Kidney glomerular epithelial cell (primary cell): ENCODE measurements at regions not wholly inside any gene's neighbourhood (a gene's known extent, or its start where the extent isn't known, plus 50 kb on each side); places are given as distances from the start of the nearest gene placed in this dataset.
"Not testable (repeated sequence)": the region's sequence is repeated elsewhere in the genome, so short reads cannot be mapped to it uniquely, and the experiment has no call there.

Experiments
- DNase-seq: peaks from one replicate; lab custom pipeline; 2025; lab: John Stamatoyannopoulos, UW

GRCh38 chr5:44542470-44542869, 153.2 kb upstream of the FGF10 start:
- DNase-seq = no peak

GRCh38 chr5:44539602-44539919, 150.3 kb upstream of the FGF10 start:
- no peak for DNase-seq

DNA sequence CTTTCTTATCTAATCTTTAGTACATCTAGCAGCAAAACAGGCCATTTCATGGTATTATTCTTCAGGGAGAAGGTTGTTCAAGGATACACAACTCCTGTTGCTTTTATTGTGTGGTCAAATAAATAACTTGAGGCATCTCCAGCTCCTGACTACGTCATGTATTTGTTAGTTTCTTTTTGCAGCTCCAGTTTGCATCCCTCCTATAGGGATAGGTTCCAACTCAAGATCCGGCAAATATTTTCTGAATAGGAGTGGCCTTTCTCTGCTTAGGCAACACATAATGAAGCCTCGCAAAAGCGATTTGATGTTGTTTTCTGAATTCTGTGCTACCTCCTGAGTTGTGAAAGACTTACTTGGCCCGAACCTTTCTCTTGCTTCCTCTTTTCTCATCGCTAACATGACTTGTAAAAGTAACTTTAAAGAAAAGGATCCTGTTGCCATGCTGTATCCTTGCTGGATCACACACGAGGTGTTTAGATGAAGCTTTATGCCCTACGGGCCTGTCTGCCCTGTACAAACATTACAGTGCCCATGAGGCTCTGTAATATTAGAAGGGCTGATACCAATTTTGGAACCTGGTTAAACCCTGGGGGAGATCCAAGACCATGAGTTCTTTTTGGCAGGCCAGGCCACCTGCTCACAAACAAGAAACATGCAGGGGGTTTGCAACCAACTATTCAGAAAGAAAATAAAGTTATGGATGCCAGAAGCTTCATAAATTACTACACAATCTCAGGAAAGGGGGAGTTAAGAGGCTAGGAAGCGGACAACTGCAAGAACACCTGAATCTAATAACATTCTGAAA, 149.8 kb upstream of the FGF10 start:
- DNase-seq = no peak

GRCh38 chr5:44536650-44537260, 147.5 kb upstream of the FGF10 start:
- peak; percentile 14 for DNase-seq

- DNase-seq = no peak
Measured at GRCh38 chr5:44535621-44536020, 146.4 kb upstream of the FGF10 start.

DNA sequence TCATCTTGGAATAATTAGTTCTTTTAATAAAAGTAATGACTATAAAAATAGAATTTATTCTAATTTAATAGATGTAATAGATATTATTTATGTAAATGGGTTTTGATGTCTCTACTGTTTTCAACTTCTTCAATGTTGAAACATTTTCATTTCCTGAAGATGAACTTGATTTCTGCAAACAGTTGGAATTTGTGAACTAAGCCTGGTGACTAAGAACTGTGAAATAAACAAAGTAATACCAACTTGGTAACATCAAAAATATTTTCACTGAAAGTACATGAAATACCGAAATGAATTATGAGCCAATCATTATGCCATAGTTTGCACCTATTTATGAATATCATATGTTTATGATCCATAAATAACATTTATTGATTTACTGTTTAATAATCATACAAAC, 143.8 kb upstream of the FGF10 start:
- DNase-seq = no peak

- DNase-seq = not testable (repeated sequence)
Measured at GRCh38 chr5:44531756-44532155, 142.5 kb upstream of the FGF10 start.

DNA sequence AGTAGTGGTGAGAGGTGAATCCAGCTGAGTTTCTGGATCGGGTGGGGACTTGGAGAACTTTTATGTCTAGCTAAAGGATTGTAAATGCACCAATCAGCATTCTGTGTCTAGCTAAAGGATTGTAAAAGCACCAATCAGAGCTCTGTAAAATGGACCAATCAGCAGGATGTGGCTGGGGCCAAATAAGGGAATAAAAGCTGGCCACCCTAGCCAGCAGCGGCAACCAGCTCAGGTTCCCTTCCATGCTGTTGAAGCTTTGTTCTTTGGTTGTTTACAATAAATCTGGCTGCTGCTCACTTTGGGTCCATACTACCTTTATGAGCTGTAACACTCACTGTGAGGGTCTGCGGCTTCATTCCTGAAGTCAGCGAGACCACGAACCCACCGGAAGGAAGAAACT, 141.6 kb upstream of the FGF10 start:
- DNase-seq = not testable (repeated sequence)

DNA sequence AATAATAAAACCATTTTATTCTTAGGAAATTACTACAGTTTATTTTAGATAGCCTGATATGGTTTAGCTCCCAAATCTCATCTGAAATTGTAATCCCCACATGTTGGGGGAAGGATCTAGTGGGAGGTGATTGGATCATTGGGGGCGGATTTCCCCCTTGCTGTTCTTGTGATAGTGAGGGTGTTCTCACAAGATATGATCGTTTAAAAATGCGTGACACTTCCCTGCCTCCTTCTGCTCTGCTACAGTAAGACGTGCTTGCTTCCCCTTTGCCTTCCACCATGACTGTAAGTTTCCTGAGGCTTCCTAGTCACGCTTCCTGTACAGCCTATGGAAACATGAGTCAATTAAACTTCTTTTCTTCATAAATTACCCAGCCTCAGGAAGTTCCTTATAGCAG, 122.4 kb upstream of the FGF10 start:
- DNase-seq = no peak

- no peak for DNase-seq
Measured at GRCh38 chr5:44506561-44506960, 117.3 kb upstream of the FGF10 start.

DNA sequence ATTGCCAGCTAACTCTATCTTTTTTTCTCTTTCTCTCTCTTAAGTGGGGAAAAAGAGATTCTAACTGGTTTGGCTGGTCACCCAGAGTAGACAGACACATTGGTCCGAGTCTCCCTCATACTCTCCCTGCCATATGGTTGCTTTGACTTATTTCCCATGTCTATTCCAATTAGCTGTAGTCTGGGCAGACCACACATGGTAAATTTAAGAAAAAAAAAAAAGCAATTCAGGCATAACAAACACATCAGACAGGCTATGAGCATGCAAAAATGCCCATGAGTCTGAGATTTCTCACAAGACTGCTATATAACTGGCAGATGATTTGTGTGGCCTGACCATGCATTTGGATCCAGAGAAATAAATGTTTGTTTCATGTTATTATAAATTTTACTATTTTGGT, 110.2 kb upstream of the FGF10 start:
- no peak for DNase-seq

GRCh38 chr5:44497606-44498005, 108.4 kb upstream of the FGF10 start:
- no peak for DNase-seq

- no peak for DNase-seq
Measured at GRCh38 chr5:44495280-44495679, 106.1 kb upstream of the FGF10 start.

DNA sequence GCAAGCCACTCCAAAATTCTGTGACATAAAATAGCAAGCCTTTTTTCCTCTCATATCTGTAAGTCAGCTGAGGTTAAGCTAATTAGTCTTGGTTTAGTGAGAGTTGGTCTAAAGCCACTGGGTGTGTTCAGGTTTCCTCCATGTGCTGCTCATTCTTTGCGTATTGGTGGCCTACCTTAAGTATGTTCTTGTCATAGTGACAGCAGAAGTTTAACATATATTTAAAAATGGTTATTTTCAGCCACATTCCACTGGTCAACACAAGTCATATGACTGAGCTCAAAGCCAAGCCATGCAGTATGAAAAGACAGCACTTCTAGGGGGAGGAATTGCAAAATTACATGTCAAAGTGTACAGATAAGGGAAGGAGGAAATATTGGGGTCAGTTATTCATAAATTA, 100.5 kb upstream of the FGF10 start:
- no peak for DNase-seq

- DNase-seq = no peak
Measured at GRCh38 chr5:44486591-44486990, 97.4 kb upstream of the FGF10 start.

DNA sequence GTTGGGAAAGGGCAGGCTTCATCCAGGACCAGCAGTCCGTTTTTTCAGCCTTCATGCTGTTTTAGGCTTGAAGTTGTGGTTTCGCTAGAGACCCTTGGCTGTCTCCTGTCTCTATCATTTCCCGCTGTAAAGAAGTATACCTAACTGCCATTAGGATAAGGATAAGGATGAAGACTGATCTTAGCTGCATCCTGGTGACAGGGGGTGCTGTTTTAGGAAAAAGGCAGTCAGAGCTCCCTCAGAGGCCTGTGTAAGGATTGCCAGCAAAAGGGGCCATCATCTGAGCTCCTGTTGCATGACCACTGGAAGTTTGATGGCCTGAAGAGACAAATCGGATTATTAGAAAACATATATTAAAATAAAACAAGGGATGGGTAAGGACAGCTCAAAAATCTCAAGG, 64.8 kb upstream of the FGF10 start:
- DNase-seq = no peak

DNA sequence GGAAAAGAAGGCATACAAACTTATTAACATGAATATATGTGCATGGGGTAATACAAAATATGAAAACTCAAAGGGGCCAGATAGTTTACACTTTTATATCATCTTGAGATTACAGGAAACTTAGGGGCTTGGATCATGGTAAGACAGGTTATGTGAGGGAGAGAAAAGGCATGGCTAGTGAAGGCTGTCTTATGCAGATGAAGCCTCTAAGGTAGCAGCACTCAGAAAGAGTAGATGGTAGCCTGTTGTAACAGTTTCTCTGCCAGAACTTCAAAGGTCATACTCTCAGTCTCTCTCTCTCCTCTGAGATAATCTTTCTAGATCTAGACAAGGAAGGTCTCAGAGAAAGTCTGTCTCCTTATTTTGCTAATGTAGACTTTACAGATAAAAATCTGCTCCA, 57.2 kb upstream of the FGF10 start:
- DNase-seq = no peak

GRCh38 chr5:44443172-44443571, 54.0 kb upstream of the FGF10 start:
- no peak for DNase-seq

GRCh38 chr5:44441460-44441859, 52.2 kb upstream of the FGF10 start:
- DNase-seq = no peak

- no peak for DNase-seq
Measured at GRCh38 chr5:44440186-44440585, 51.0 kb upstream of the FGF10 start.
